ENCODE measurements at regions not wholly inside any gene's neighbourhood (a gene's known extent, or its start where the extent isn't known, plus 50 kb on each side); places are given as distances from the start of the nearest gene placed in this dataset.
"Not testable (repeated sequence)": the region's sequence is repeated elsewhere in the genome, so short reads cannot be mapped to it uniquely, and the experiment has no call there.

GRCh38 chr3:165624761-165625160 lies 212.5 kb downstream of the BCHE start:
- DNase-seq, result no peak

- DNase-seq, result no peak
Measured at GRCh38 chr3:165622356-165622755, 214.9 kb downstream of the BCHE start.

- DNase-seq, result no peak
Measured at GRCh38 chr3:165619069-165619468, 218.2 kb downstream of the BCHE start.

- no peak for DNase-seq
Measured at GRCh38 chr3:165617134-165617533, 220.1 kb downstream of the BCHE start.

- no peak for DNase-seq
Measured at GRCh38 chr3:165614337-165614736, 222.9 kb downstream of the BCHE start.

- no peak for DNase-seq
Measured at GRCh38 chr3:165613014-165613413, 224.2 kb downstream of the BCHE start.

GRCh38 chr3:165607221-165607620 lies 230.0 kb downstream of the BCHE start:
- no peak for DNase-seq

GRCh38 chr3:165603196-165603595 lies 234.0 kb downstream of the BCHE start:
- no peak for DNase-seq

- not testable (repeated sequence) for DNase-seq
Measured at GRCh38 chr3:165572566-165572965, 264.7 kb downstream of the BCHE start.

GRCh38 chr3:165568907-165569462 lies 268.2 kb downstream of the BCHE start:
- no peak for DNase-seq

GRCh38 chr3:165555785-165556184 lies 281.4 kb downstream of the BCHE start:
- no peak for DNase-seq

GRCh38 chr3:165553371-165553770 lies 283.9 kb downstream of the BCHE start:
- DNase-seq, result no peak

GRCh38 chr3:165549665-165550064 lies 287.6 kb downstream of the BCHE start:
- DNase-seq, result no peak

- no peak for DNase-seq
Measured at GRCh38 chr3:165549037-165549436, 288.2 kb downstream of the BCHE start.

GRCh38 chr3:165545059-165545458 lies 292.2 kb downstream of the BCHE start:
- no peak for DNase-seq

GRCh38 chr3:165544432-165544831 lies 292.8 kb downstream of the BCHE start:
- DNase-seq, result no peak

- no peak for DNase-seq
Measured at GRCh38 chr3:165538166-165538565, 299.1 kb downstream of the BCHE start.

GRCh38 chr3:165532851-165533250 lies 304.4 kb downstream of the BCHE start:
- DNase-seq, result no peak

- no peak for DNase-seq
Measured at GRCh38 chr3:165529451-165529850, 307.8 kb downstream of the BCHE start.

- no peak for DNase-seq
Measured at GRCh38 chr3:165526367-165526766, 310.9 kb downstream of the BCHE start.

- no peak for DNase-seq
Measured at GRCh38 chr3:165523801-165524200, 313.4 kb downstream of the BCHE start.

- no peak for DNase-seq
Measured at GRCh38 chr3:165522386-165522785, 314.8 kb downstream of the BCHE start.

GRCh38 chr3:165521131-165521871 lies 315.9 kb downstream of the BCHE start:
- no peak for DNase-seq

GRCh38 chr3:165519687-165520086 lies 317.5 kb downstream of the BCHE start:
- no peak for DNase-seq

- no peak for DNase-seq
Measured at GRCh38 chr3:165518346-165518745, 318.9 kb downstream of the BCHE start.
